Glomerular endothelial cell (primary cell): ENCODE measurements at regions not wholly inside any gene's neighbourhood (a gene's known extent, or its start where the extent isn't known, plus 50 kb on each side); places are given as distances from the start of the nearest gene placed in this dataset.

Experiments used
- DNase-seq: peaks from one replicate; pipeline ENCODE4 v3.0.0-alpha.2; 2011; ENCODE audit warnings: low read depth, low spot score; ENCODE audit errors: extremely low read depth

- no peak for DNase-seq
Observed at GRCh38 chr3:31002730-31003129, 108.3 kb upstream of the GADL1 start.

- peak; percentile 77 for DNase-seq
Observed at GRCh38 chr3:31004025-31004678, 109.7 kb upstream of the GADL1 start.

GRCh38 chr3:31008994-31009393, 114.5 kb upstream of the GADL1 start:
- no peak for DNase-seq

GRCh38 chr3:31009881-31010280, 115.4 kb upstream of the GADL1 start:
- no peak for DNase-seq

- DNase-seq, result no peak
Observed at GRCh38 chr3:31010491-31010890, 116.0 kb upstream of the GADL1 start.

- DNase-seq, result no peak
Observed at GRCh38 chr3:31011380-31011779, 116.9 kb upstream of the GADL1 start.

GRCh38 chr3:31013090-31013489, 118.6 kb upstream of the GADL1 start:
- no peak for DNase-seq

- DNase-seq, result no peak
Observed at GRCh38 chr3:31013843-31014242, 119.4 kb upstream of the GADL1 start.

- no peak for DNase-seq
Observed at GRCh38 chr3:31014317-31015040, 120.0 kb upstream of the GADL1 start.

GRCh38 chr3:31016196-31016595, 121.7 kb upstream of the GADL1 start:
- no peak for DNase-seq

GRCh38 chr3:31022716-31023115, 128.3 kb upstream of the GADL1 start:
- no peak for DNase-seq

GRCh38 chr3:31025541-31025940, 131.1 kb upstream of the GADL1 start:
- DNase-seq, result no peak

GRCh38 chr3:31027191-31027761, 132.8 kb upstream of the GADL1 start:
- no peak for DNase-seq

GRCh38 chr3:31027914-31028313, 133.5 kb upstream of the GADL1 start:
- DNase-seq, result no peak

GRCh38 chr3:31028766-31029165, 134.3 kb upstream of the GADL1 start:
- no peak for DNase-seq

- no peak for DNase-seq
Observed at GRCh38 chr3:31029706-31030105, 135.2 kb upstream of the GADL1 start.

GRCh38 chr3:31035681-31036080, 141.2 kb upstream of the GADL1 start:
- DNase-seq, result no peak

GRCh38 chr3:31038086-31038739, 143.8 kb upstream of the GADL1 start:
- no peak for DNase-seq

GRCh38 chr3:31039145-31039544, 144.7 kb upstream of the GADL1 start:
- DNase-seq, result no peak

GRCh38 chr3:31041161-31041978, 146.9 kb upstream of the GADL1 start:
- peak; percentile 25 for DNase-seq
